H9 (cell line): ENCODE measurements at regions not wholly inside any gene's neighbourhood (a gene's known extent, or its start where the extent isn't known, plus 50 kb on each side); places are given as distances from the start of the nearest gene placed in this dataset.

Experiments used
- DNase-seq: peaks from one replicate; pipeline ENCODE4 v3.0.0-alpha.2; 2017
- H2AFZ ChIP-seq: one replicate; pipeline ENCODE4 v1.6.1; 2013; ENCODE audit warnings: mild to moderate bottlenecking, low read length, control low read depth, moderate library complexity
- H2AK5ac ChIP-seq: 2 replicates; pipeline ENCODE4 v1.6.1; 2013; ENCODE audit warnings: low read length, control low read depth, mixed read lengths; ENCODE audit not compliant: insufficient read length
- H2BK120ac ChIP-seq: one replicate; pipeline ENCODE4 v1.6.1; 2013; ENCODE audit warnings: low read depth, mild to moderate bottlenecking, low read length, control low read depth, inconsistent platforms; ENCODE audit not compliant: poor library complexity, severe bottlenecking
- H2BK12ac ChIP-seq: 2 replicates; pipeline ENCODE4 v1.6.1; 2013; ENCODE audit warnings: low read length, control low read depth, mixed read lengths, low read depth; ENCODE audit not compliant: insufficient read length
- H2BK15ac ChIP-seq: 2 replicates; pipeline ENCODE4 v1.6.1; 2013; ENCODE audit warnings: low read depth, low read length, control low read depth
- H2BK20ac ChIP-seq: one replicate; pipeline ENCODE4 v1.6.1; 2013; ENCODE audit warnings: low read depth, mild to moderate bottlenecking, low read length, control low read depth, inconsistent platforms; ENCODE audit not compliant: poor library complexity, severe bottlenecking
- H2BK5ac ChIP-seq: 2 replicates; pipeline ENCODE4 v1.6.1; 2013; ENCODE audit warnings: low read length, control low read depth, mixed read lengths; ENCODE audit not compliant: insufficient read length
- H3K14ac ChIP-seq: 2 replicates; pipeline ENCODE4 v1.6.1; 2013; ENCODE audit warnings: low read length, control low read depth; ENCODE audit not compliant: insufficient read depth
- H3K18ac ChIP-seq: 2 replicates; pipeline ENCODE4 v1.6.1; 2013; ENCODE audit warnings: low read depth, mild to moderate bottlenecking, mixed read lengths, low read length, control low read depth; ENCODE audit not compliant: insufficient read length
- H3K23ac ChIP-seq: 2 replicates; pipeline ENCODE4 v1.6.1; 2013; ENCODE audit warnings: low read length, control low read depth, mixed read lengths, low read depth; ENCODE audit not compliant: insufficient read length
- H3K23me2 ChIP-seq: 2 replicates; pipeline ENCODE4 v1.6.1; 2013; ENCODE audit warnings: low read depth, mild to moderate bottlenecking, mixed read lengths, low read length, control low read depth; ENCODE audit not compliant: insufficient read length, poor library complexity, severe bottlenecking
- H3K27ac ChIP-seq: 2 replicates; pipeline ENCODE4 v1.5.1; 2013; ENCODE audit warnings: low read length, control low read depth, mixed read lengths, low read depth; ENCODE audit not compliant: insufficient read length
- H3K27me3 ChIP-seq: 2 replicates; pipeline ENCODE4 v1.6.1; 2013; ENCODE audit warnings: low read length, control low read depth, inconsistent platforms; ENCODE audit not compliant: insufficient read depth
- H3K4ac ChIP-seq: 2 replicates; pipeline ENCODE4 v1.6.1; 2013; ENCODE audit warnings: low read depth, mild to moderate bottlenecking, control low read depth, inconsistent platforms, low read length, moderate library complexity
- H3K4me1 ChIP-seq: 2 replicates; pipeline ENCODE4 v1.6.1; 2013; ENCODE audit warnings: low read length, control low read depth, inconsistent platforms; ENCODE audit not compliant: insufficient read depth
- H3K4me2 ChIP-seq: 2 replicates; pipeline ENCODE4 v1.6.1; 2013; ENCODE audit warnings: low read length, control low read depth, mixed read lengths; ENCODE audit not compliant: insufficient read length, insufficient read depth
- H3K56ac ChIP-seq: 2 replicates; pipeline ENCODE4 v1.6.1; 2013; ENCODE audit warnings: low read depth, mild to moderate bottlenecking, mixed read lengths, low read length, control low read depth; ENCODE audit not compliant: insufficient read length
- H3K79me1 ChIP-seq: 2 replicates; pipeline ENCODE4 v1.6.1; 2013; ENCODE audit warnings: low read depth, mild to moderate bottlenecking, moderate library complexity, low read length, control low read depth, inconsistent platforms; ENCODE audit not compliant: insufficient read depth, poor library complexity, severe bottlenecking
- H3K79me2 ChIP-seq: 2 replicates; pipeline ENCODE4 v1.6.1; 2013; ENCODE audit warnings: low read length, control low read depth, inconsistent platforms; ENCODE audit not compliant: insufficient read depth
- H3K9ac ChIP-seq: 2 replicates; pipeline ENCODE4 v1.6.1; 2013; ENCODE audit warnings: low read length, control low read depth, mixed read lengths; ENCODE audit not compliant: insufficient read length; ENCODE audit errors: extremely low read depth
- H3K9me3 ChIP-seq: one replicate; pipeline ENCODE4 v1.6.1; 2013; ENCODE audit warnings: low read depth, low read length, inconsistent platforms; ENCODE audit not compliant: control insufficient read depth
- H3T11ph ChIP-seq: one replicate; pipeline ENCODE4 v1.6.1; 2013; ENCODE audit warnings: mild to moderate bottlenecking, low read length, control low read depth, inconsistent platforms
- H4K20me1 ChIP-seq: one replicate; pipeline ENCODE4 v1.6.1; 2013; ENCODE audit not compliant: control insufficient read depth, insufficient read length, insufficient read depth
- H4K5ac ChIP-seq: 2 replicates; pipeline ENCODE4 v1.6.1; 2013; ENCODE audit warnings: low read depth, mild to moderate bottlenecking, mixed read lengths, low read length, control low read depth; ENCODE audit not compliant: insufficient read length
- H4K8ac ChIP-seq: replicated peaks from 2 replicates; pipeline ENCODE4 v1.6.1; 2013; ENCODE audit warnings: low read length, control low read depth, mixed read lengths, low read depth; ENCODE audit not compliant: insufficient read length
- H4K91ac ChIP-seq: 2 replicates; pipeline ENCODE4 v1.6.1; 2013; ENCODE audit warnings: low read depth, mild to moderate bottlenecking, moderate library complexity, mixed read lengths, low read length, control low read depth; ENCODE audit not compliant: insufficient read length
- H3K27ac Mint-ChIP-seq, 3 experiments: 2 replicates in 2 of 3; 3 replicates in 1 of 3; pipeline ENCODE4 v1.8.0; 2020 to 2021; ENCODE audit warnings: mixed read lengths in 3 of 3, mild to moderate bottlenecking in 1 of 3, moderate library complexity in 1 of 3
- H3K27me3 Mint-ChIP-seq: 2 replicates; pipeline ENCODE4 v1.8.0; 2021; ENCODE audit warnings: low read depth, mild to moderate bottlenecking, moderate library complexity, mixed read lengths
- H3K36me3 Mint-ChIP-seq, 3 experiments: 2 replicates in 2 of 3; 3 replicates in 1 of 3; pipeline ENCODE4 v1.8.0; 2020 to 2021; ENCODE audit warnings: low read depth in 3 of 3, mixed read lengths in 3 of 3; ENCODE audit not compliant: insufficient read depth in 1 of 3
- H3K4me1 Mint-ChIP-seq, 2 experiments: 2 replicates each; pipeline ENCODE4 v1.8.0; 2020; ENCODE audit warnings: mixed read lengths in 2 of 2
- H3K4me3 Mint-ChIP-seq, 2 experiments: 2 replicates in 1 of 2; 3 replicates in 1 of 2; pipeline ENCODE4 v1.8.0; 2020 to 2021; ENCODE audit warnings: mild to moderate bottlenecking in 2 of 2, mixed read lengths in 2 of 2, moderate library complexity in 1 of 2
- H3K9me3 Mint-ChIP-seq, 2 experiments: 2 replicates in 1 of 2; 3 replicates in 1 of 2; pipeline ENCODE4 v1.8.0; 2020; ENCODE audit warnings: mild to moderate bottlenecking in 2 of 2, mixed read lengths in 2 of 2, moderate library complexity in 1 of 2
- CTCF ChIP-seq: fragments of 200-600 bp; sonication (generic); conservative IDR thresholded peaks from 3 replicates; pipeline ENCODE4 v1.8.0; 2021; ENCODE audit warnings: antibody characterized with exemption, mild to moderate bottlenecking
- WGBS: extraction: QIAGEN DNeasy Blood & Tissue Kit; methylation state at CpG from one replicate; pipeline ENCODE4 v1.1.7; 2013; ENCODE audit warnings: missing lambda C conversion rate, low lambda C conversion rate, mixed read lengths; ENCODE audit not compliant: insufficient read length; ENCODE audit errors: extremely low coverage; 5-methylcytosine and 5-hydroxymethylcytosine counted together

DNA sequence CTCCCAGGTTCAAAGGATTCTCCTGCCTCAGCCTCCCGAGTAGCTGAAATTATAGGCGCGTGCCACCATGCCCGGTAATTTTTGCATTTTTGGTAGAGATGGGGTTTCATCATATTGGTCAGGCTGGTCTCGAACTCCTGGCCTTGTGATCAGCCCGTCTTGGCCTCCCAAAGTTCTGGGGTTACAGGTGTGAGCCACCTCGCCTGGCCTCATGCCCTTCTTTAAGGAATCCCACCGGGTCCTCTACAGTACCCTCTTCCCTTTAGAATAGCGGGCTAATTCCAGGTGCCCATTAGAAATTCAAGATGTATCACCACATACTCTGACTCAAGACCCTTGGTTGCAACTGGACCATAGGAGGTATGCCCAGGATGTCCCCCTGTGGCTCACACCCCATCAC, 74.2 kb upstream of the ZNF536 start:
- Histone ChIP-seq H4K91ac (no peak overlapping the region), H3K79me1 (no peaks in the 10 kb centered on the region), H3K79me2 (no peaks in the 10 kb centered on the region), H3K9ac (no peak overlapping the region), H2BK12ac (no peak overlapping the region), H3K9me3 (no peaks in the 10 kb centered on the region), H2BK5ac (no peak overlapping the region), H3T11ph (no peak overlapping the region), H3K4me1 (no peaks in the 10 kb centered on the region; the same call in 1 of the 2 replicates), H3K23me2 (no peaks in the 10 kb centered on the region), H3K27me3 (no peaks in the 10 kb centered on the region), H2AFZ (no peak overlapping the region), H2AK5ac (no peak overlapping the region), H3K4ac (no peak overlapping the region), H4K8ac (no peak overlapping the region), H2BK120ac (no peak overlapping the region), H2BK15ac (no peak overlapping the region), H3K4me2 (no peak overlapping the region), H4K5ac (no peak overlapping the region), H3K14ac (no peak overlapping the region; the same call in 1 of the 2 replicates), H3K27ac (no peak overlapping the region), H3K56ac (no peak overlapping the region), H3K18ac (no peak overlapping the region), H2BK20ac (no peak overlapping the region), H3K23ac (no peak overlapping the region), H4K20me1 (peaks cover 3% of the 10 kb centered on the region)
- no CpG with 5 or more reads among the region's 9 CpGs for WGBS
- Mint-ChIP-seq H3K27me3 (peaks cover 8% of the 10 kb centered on the region), H3K9me3 (no peaks in the 10 kb centered on the region; a peak in 1 of 5 replicates), H3K36me3 (no peaks in the 10 kb centered on the region), H3K4me1 (peaks cover 24 to 39% of the 10 kb centered on the region in 2 experiments), H3K27ac (no peak overlapping the region; a peak in 1 of 7 replicates), H3K4me3 (no peak overlapping the region; a peak in 1 of 5 replicates)
- DNase-seq: peak; percentile 9
- TF ChIP-seq CTCF: no peak
